ENCODE measurements at regions not wholly inside any gene's neighbourhood (a gene's known extent, or its start where the extent isn't known, plus 50 kb on each side); places are given as distances from the start of the nearest gene placed in this dataset.
A peak's percentile ranks its signal among the peaks of the same experiment; 100 is the strongest.

DNA sequence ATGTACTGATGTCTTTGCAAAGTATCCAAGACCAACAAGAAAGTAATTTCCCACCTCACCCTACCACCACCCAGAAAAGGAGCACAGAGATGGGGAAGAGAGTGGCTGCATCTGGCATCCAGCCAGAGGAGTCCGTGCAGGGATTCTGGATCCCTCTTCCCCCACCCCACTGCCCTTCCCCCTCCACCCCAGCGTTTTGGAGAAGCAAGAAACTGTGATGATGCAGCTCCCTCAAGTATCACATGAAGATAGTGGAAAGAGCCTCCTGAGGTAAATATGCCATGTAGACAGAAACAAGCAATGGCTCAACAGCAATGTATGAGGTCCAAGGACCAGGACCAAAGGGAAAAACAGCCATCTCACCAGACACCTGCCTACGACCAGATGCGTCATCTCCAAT lies 153.8 kb downstream of the DEPDC1B start:
- H3K4me3 ChIP-seq (ENCODE audit: low read depth in 1 of 2, low read length in 2 of 2) = no peak overlapping the region
- 57 to 62% methylated on average over 4 of the region's 4 CpGs for WGBS, 2 donors
- no peak overlapping the region for H3K27ac ChIP-seq (ENCODE audit: low read depth in 2 of 2, low read length in 1 of 2)
- H3K9me3 ChIP-seq (ENCODE audit: control insufficient read depth in 2 of 2, insufficient read depth in 1 of 2, low read depth in 1 of 2, low read length in 1 of 2) = no peaks in the 10 kb centered on the region
- no peaks in the 10 kb centered on the region for H3K36me3 ChIP-seq (ENCODE audit: control insufficient read depth in 2 of 2, insufficient read depth in 2 of 2, low read length in 1 of 2)
- H3K27me3 ChIP-seq (ENCODE audit: control insufficient read depth in 1 of 2, insufficient read depth in 2 of 2, low read length in 2 of 2) = no peaks in the 10 kb centered on the region
- H3K4me1 ChIP-seq (ENCODE audit: control insufficient read depth in 2 of 2, insufficient read depth in 2 of 2, low read length in 1 of 2) = no peaks in the 10 kb centered on the region

DNA sequence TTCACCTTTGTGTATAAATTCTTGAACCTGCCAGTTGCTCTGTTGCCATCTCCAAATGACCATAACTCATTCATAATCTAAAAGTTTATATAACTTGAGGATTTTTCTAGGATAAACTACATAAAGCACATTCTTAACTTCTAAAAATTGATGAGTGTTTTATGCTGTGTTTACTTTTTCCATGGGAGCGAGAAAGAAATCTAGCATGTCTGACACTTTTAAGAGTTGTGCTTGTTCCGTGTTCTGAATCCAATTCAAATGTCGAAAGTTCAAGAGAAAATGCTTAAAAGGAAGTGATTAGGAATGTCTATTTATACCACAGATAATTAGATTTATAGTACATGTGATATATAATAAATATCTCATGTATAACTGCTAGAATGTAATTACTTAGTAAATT lies 154.4 kb downstream of the DEPDC1B start:
- H3K27ac ChIP-seq (ENCODE audit: low read depth in 2 of 2, low read length in 1 of 2) = no peak overlapping the region
- WGBS, 2 donors = 42 to 51% methylated on average over 3 of the region's 3 CpGs
- H3K4me3 ChIP-seq (ENCODE audit: low read depth in 1 of 2, low read length in 2 of 2) = no peak overlapping the region
- H3K27me3 ChIP-seq (ENCODE audit: control insufficient read depth in 1 of 2, insufficient read depth in 2 of 2, low read length in 2 of 2) = no peaks in the 10 kb centered on the region
- H3K36me3 ChIP-seq (ENCODE audit: control insufficient read depth in 2 of 2, insufficient read depth in 2 of 2, low read length in 1 of 2) = no peaks in the 10 kb centered on the region
- no peaks in the 10 kb centered on the region for H3K9me3 ChIP-seq (ENCODE audit: control insufficient read depth in 2 of 2, insufficient read depth in 1 of 2, low read depth in 1 of 2, low read length in 1 of 2)
- H3K4me1 ChIP-seq (ENCODE audit: control insufficient read depth in 2 of 2, insufficient read depth in 2 of 2, low read length in 1 of 2) = no peaks in the 10 kb centered on the region

GRCh38 chr5:60544142-60544541 lies 155.8 kb downstream of the DEPDC1B start:
- H3K27me3 ChIP-seq (ENCODE audit: control insufficient read depth in 1 of 2, insufficient read depth in 2 of 2, low read length in 2 of 2) = no peaks in the 10 kb centered on the region
- H3K9me3 ChIP-seq (ENCODE audit: control insufficient read depth in 2 of 2, insufficient read depth in 1 of 2, low read depth in 1 of 2, low read length in 1 of 2) = no peaks in the 10 kb centered on the region
- WGBS, 2 donors = 44 to 53% methylated on average over 2 of the region's 2 CpGs
- H3K4me3 ChIP-seq (ENCODE audit: low read depth in 1 of 2, low read length in 2 of 2) = no peak overlapping the region
- H3K27ac ChIP-seq (ENCODE audit: low read depth in 2 of 2, low read length in 1 of 2) = no peak overlapping the region
- no peaks in the 10 kb centered on the region for H3K36me3 ChIP-seq (ENCODE audit: control insufficient read depth in 2 of 2, insufficient read depth in 2 of 2, low read length in 1 of 2)
- no peaks in the 10 kb centered on the region for H3K4me1 ChIP-seq (ENCODE audit: control insufficient read depth in 2 of 2, insufficient read depth in 2 of 2, low read length in 1 of 2)

GRCh38 chr5:60541980-60542379 lies 158.0 kb downstream of the DEPDC1B start:
- H3K4me3 ChIP-seq (ENCODE audit: low read depth in 1 of 2, low read length in 2 of 2) = no peak overlapping the region
- WGBS, 2 donors = 42 to 58% methylated on average over 2 of the region's 2 CpGs
- H3K27ac ChIP-seq (ENCODE audit: low read depth in 2 of 2, low read length in 1 of 2) = peak overlapping the region in 1 of 2 donors; percentile 15
- H3K27me3 ChIP-seq (ENCODE audit: control insufficient read depth in 1 of 2, insufficient read depth in 2 of 2, low read length in 2 of 2) = no peaks in the 10 kb centered on the region
- H3K4me1 ChIP-seq (ENCODE audit: control insufficient read depth in 2 of 2, insufficient read depth in 2 of 2, low read length in 1 of 2) = no peaks in the 10 kb centered on the region
- no peaks in the 10 kb centered on the region for H3K36me3 ChIP-seq (ENCODE audit: control insufficient read depth in 2 of 2, insufficient read depth in 2 of 2, low read length in 1 of 2)
- H3K9me3 ChIP-seq (ENCODE audit: control insufficient read depth in 2 of 2, insufficient read depth in 1 of 2, low read depth in 1 of 2, low read length in 1 of 2) = no peaks in the 10 kb centered on the region

GRCh38 chr5:60540856-60541805 lies 158.8 kb downstream of the DEPDC1B start:
- Histone ChIP-seq H3K27ac (ENCODE audit: low read depth in 2 of 2, low read length in 1 of 2) (no peak overlapping the region), H3K4me3 (ENCODE audit: low read depth in 1 of 2, low read length in 2 of 2) (no peak overlapping the region), H3K36me3 (ENCODE audit: control insufficient read depth in 2 of 2, insufficient read depth in 2 of 2, low read length in 1 of 2) (no peaks in the 10 kb centered on the region), H3K27me3 (ENCODE audit: control insufficient read depth in 1 of 2, insufficient read depth in 2 of 2, low read length in 2 of 2) (no peaks in the 10 kb centered on the region), H3K4me1 (ENCODE audit: control insufficient read depth in 2 of 2, insufficient read depth in 2 of 2, low read length in 1 of 2) (no peaks in the 10 kb centered on the region), H3K9me3 (ENCODE audit: control insufficient read depth in 2 of 2, insufficient read depth in 1 of 2, low read depth in 1 of 2, low read length in 1 of 2) (no peaks in the 10 kb centered on the region)
- WGBS, 2 donors = 63 to 68% methylated on average over 5 of the region's 5 CpGs

DNA sequence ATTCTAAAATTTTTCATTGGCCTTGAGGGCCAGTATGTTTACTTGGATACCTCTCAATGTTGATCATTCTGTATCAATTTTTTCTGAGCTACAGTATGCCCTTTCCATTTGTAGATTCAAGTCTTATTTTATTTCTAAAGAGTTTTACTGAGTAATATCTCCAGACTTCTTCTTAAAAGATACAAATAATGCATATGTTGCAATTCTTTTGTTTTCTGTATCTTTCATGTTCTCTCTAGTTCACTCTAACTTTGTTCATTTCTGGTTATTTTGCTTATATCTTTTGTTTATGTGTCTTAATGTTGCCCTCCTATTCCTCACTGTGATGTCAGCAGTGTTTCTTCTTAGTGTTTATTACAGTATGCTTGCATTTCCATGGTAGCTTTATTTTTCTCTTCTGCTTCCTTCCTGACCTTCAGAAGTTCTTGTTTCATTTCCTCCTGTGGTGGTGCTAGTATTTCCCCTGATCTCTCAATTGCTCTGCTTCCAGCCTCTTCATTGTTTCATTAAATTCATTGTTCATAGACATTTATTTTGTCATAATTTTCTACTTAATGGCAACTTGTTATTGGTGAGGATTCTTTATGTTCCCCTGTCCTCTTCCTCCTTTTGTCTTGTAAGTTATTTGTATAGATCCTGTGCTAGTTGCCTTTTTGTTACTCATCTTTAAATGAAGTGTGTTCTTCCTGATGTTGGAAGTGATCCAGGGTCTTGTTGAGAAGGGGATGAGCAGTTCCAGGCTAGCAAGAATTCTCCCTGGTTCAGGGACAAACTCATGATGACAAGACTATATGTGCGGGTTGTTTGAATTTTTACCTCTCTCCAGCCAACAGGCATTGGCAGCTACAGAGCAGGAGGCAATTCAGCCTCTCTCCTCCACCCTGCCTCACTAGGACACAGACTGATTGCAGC lies 160.8 kb downstream of the DEPDC1B start:
- no peaks in the 10 kb centered on the region for H3K36me3 ChIP-seq (ENCODE audit: control insufficient read depth in 2 of 2, insufficient read depth in 2 of 2, low read length in 1 of 2)
- no peaks in the 10 kb centered on the region for H3K9me3 ChIP-seq (ENCODE audit: control insufficient read depth in 2 of 2, insufficient read depth in 1 of 2, low read depth in 1 of 2, low read length in 1 of 2)
- no peak overlapping the region for H3K4me3 ChIP-seq (ENCODE audit: low read depth in 1 of 2, low read length in 2 of 2)
- no peaks in the 10 kb centered on the region for H3K27me3 ChIP-seq (ENCODE audit: control insufficient read depth in 1 of 2, insufficient read depth in 2 of 2, low read length in 2 of 2)
- WGBS, 2 donors = 61 to 74% methylated on average over 1 of the region's 1 CpG
- H3K4me1 ChIP-seq (ENCODE audit: control insufficient read depth in 2 of 2, insufficient read depth in 2 of 2, low read length in 1 of 2) = no peaks in the 10 kb centered on the region
- no peak overlapping the region for H3K27ac ChIP-seq (ENCODE audit: low read depth in 2 of 2, low read length in 1 of 2)

DNA sequence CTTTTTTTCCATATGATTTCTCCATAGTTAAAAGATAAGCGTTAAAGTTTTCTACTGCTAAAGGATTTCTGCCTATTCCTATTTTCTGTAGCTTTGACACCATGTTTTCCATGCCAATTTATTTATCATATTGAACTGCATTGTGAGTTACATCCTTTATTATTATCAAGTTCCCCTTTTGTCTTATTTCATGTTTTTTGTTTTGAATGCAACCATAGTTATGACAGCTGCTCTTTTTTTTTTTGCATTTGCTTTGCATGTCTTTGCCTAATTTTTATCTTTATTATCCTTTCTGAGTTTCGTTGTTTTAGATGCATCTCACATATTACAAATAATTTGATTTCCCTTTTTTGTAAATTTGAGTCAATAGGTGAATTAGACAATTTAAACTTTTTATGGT lies 161.5 kb downstream of the DEPDC1B start:
- Histone ChIP-seq H3K27ac (ENCODE audit: low read depth in 2 of 2, low read length in 1 of 2) (no peak overlapping the region), H3K36me3 (ENCODE audit: control insufficient read depth in 2 of 2, insufficient read depth in 2 of 2, low read length in 1 of 2) (no peaks in the 10 kb centered on the region), H3K4me3 (ENCODE audit: low read depth in 1 of 2, low read length in 2 of 2) (no peak overlapping the region), H3K4me1 (ENCODE audit: control insufficient read depth in 2 of 2, insufficient read depth in 2 of 2, low read length in 1 of 2) (no peaks in the 10 kb centered on the region), H3K9me3 (ENCODE audit: control insufficient read depth in 2 of 2, insufficient read depth in 1 of 2, low read depth in 1 of 2, low read length in 1 of 2) (no peaks in the 10 kb centered on the region), H3K27me3 (ENCODE audit: control insufficient read depth in 1 of 2, insufficient read depth in 2 of 2, low read length in 2 of 2) (no peaks in the 10 kb centered on the region)
- WGBS, 2 donors = 86 to 87% methylated on average over 2 of the region's 2 CpGs

DNA sequence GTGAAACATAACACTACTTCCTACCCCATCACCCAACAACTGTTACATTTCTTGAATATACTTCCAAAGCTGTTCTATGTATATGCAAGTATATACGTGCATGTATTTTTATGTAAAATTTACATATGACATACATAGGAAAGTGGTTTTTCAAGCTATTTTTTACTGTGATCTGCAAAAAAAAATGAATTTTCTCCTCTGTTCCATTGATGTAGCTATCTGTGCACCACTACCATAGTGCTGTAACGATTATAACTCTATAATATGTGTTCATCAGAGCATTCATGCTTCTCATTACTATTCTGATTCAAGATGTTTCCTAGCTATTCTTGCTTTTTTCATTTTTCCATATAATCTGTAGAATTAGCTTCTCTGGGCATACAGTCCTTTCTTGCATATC lies 164.0 kb downstream of the DEPDC1B start:
- Histone ChIP-seq H3K4me1 (ENCODE audit: control insufficient read depth in 2 of 2, insufficient read depth in 2 of 2, low read length in 1 of 2) (no peaks in the 10 kb centered on the region), H3K9me3 (ENCODE audit: control insufficient read depth in 2 of 2, insufficient read depth in 1 of 2, low read depth in 1 of 2, low read length in 1 of 2) (no peaks in the 10 kb centered on the region), H3K27me3 (ENCODE audit: control insufficient read depth in 1 of 2, insufficient read depth in 2 of 2, low read length in 2 of 2) (no peaks in the 10 kb centered on the region), H3K36me3 (ENCODE audit: control insufficient read depth in 2 of 2, insufficient read depth in 2 of 2, low read length in 1 of 2) (no peaks in the 10 kb centered on the region), H3K4me3 (ENCODE audit: low read depth in 1 of 2, low read length in 2 of 2) (no peak overlapping the region), H3K27ac (ENCODE audit: low read depth in 2 of 2, low read length in 1 of 2) (no peak overlapping the region)
- 91 to 93% methylated on average over 2 of the region's 2 CpGs for WGBS, 2 donors

GRCh38 chr5:60535198-60535597 lies 164.8 kb downstream of the DEPDC1B start:
- H3K36me3 ChIP-seq (ENCODE audit: control insufficient read depth in 2 of 2, insufficient read depth in 2 of 2, low read length in 1 of 2) = no peaks in the 10 kb centered on the region
- no peak overlapping the region for H3K27ac ChIP-seq (ENCODE audit: low read depth in 2 of 2, low read length in 1 of 2)
- H3K4me3 ChIP-seq (ENCODE audit: low read depth in 1 of 2, low read length in 2 of 2) = no peak overlapping the region
- H3K4me1 ChIP-seq (ENCODE audit: control insufficient read depth in 2 of 2, insufficient read depth in 2 of 2, low read length in 1 of 2) = no peaks in the 10 kb centered on the region
- no peaks in the 10 kb centered on the region for H3K27me3 ChIP-seq (ENCODE audit: control insufficient read depth in 1 of 2, insufficient read depth in 2 of 2, low read length in 2 of 2)
- no peaks in the 10 kb centered on the region for H3K9me3 ChIP-seq (ENCODE audit: control insufficient read depth in 2 of 2, insufficient read depth in 1 of 2, low read depth in 1 of 2, low read length in 1 of 2)

Data from esophagus (tissue), 2 donors.